T-helper 1 cell treated with Interleukin-12 subunit alpha and Interleukin-12 subunit beta and Interleukin-4 antibody, amounts not matched to agents 30 ng/mL and 1 ng/mL, for 36 hours (primary cell): ENCODE measurements at regions not wholly inside any gene's neighbourhood (a gene's known extent, or its start where the extent isn't known, plus 50 kb on each side); places are given as distances from the start of the nearest gene placed in this dataset.
"Not testable (repeated sequence)": the region's sequence is repeated elsewhere in the genome, so short reads cannot be mapped to it uniquely, and the experiment has no call there.

ENCODE experiments used
- intact Hi-C: fragments of 100-400 bp; cut with micrococcal nuclease; formaldehyde crosslinking; loops from one replicate; pipeline ENCODE4 v1.15.1; 2024

GRCh38 chr7:41579961-41580935 is 122.6 kb downstream of the INHBA start:
- intact Hi-C loops: no loop called here

- intact Hi-C loops: no loop called here
Observed at GRCh38 chr7:41578700-41579099, 124.2 kb downstream of the INHBA start.

DNA sequence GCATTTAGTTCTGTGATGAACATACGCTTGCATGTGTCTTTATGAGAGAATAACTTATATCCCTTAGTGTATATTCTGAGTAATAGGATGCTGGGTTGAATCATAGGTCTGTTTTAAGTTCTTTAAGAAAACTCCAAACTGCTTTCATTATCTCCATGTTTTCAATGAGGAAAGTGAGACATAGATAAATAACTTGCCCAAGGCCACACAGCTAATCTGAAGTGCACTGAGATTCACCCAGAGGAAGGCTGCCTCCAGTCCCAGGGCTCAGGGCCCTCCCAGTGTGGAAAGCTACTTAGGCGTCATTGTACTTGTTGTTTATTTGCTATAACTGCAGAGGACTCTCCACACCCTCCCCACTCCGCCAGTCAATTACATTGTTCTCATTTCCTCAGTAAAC is 126.7 kb downstream of the INHBA start:
- intact Hi-C loops: no loop called here

DNA sequence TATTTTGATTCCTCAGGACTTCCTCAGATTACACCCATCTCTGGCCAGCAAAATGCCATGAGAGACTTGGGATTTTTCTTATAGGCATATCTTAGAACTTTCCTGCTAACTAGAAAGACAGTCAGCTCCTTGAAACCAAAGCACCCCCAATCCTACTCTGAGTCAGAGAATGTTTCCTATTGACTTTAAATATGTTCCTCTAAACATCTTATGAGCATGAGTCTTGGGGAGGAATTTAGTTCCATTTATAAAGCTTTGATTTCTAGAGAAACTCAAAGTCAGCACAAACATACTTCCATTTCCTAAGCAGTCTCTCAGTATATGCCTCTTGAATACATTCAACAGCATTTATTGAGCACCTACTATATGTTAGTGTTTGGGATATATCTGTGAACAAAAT is 128.5 kb downstream of the INHBA start:
- intact Hi-C loops: no loop called here

GRCh38 chr7:41573862-41574261 is 129.0 kb downstream of the INHBA start:
- intact Hi-C loops: no loop called here

DNA sequence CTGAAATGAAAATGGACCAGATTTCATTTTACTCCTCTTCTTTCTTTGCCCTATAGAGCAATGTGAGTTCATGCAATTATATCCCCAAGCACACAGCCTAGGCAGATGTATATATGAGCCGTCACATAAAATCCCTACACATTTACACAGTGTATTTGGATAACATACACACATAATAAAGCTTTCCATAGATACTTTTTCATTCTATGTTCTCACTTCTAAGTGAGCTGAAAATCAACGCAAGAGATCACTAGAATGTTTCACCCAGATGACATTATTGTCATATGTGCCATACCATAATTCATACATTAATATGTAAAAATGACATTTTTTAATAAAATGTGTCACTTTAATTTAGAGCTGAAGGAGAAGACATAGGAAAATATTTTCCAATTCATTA is 129.4 kb downstream of the INHBA start:
- intact Hi-C loops: no loop called here

DNA sequence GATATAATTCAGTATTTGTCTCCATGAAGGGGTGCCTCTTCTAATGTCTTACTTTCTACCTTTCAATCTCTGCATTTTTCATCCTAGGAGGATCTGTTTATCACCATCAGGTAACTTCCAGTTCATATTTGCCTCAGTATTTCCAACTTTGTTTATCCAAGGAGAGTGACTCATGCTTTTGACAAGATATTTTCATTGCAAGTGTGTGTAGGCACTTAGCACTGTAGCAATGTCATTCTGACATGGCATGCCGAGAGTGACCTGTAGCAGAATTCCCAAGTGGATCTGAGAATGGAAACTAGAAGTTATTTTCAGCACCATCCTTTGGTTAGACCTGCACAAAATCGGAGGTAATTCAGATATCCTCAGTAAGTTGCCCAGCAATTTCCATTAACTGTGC is 129.9 kb downstream of the INHBA start:
- intact Hi-C loops: no loop called here

- intact Hi-C loops: no loop called here
Observed at GRCh38 chr7:41571573-41571972, 131.3 kb downstream of the INHBA start.

DNA sequence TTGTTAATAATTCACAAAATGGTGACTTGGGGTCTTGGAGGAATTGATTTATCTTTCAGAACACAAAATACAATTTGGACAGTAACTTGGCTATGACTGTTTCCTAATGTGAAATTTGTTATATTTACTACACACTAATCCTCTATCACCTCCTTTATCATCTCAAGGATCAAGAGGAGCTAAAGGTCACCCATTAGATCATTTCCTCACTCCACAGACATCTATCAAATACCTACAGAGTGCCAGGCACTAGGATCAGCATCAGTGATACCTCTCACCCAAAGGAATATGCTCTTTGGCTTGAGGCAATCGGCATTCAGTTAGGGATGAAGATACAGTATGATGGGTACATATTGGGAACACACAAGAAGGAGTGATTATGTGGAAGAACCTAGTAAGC is 132.1 kb downstream of the INHBA start:
- intact Hi-C loops: no loop called here

- intact Hi-C loops: no loop called here
Observed at GRCh38 chr7:41568135-41568534, 134.8 kb downstream of the INHBA start.

GRCh38 chr7:41567731-41568114 is 135.2 kb downstream of the INHBA start:
- intact Hi-C loops: no loop called here

GRCh38 chr7:41567031-41567730 is 135.7 kb downstream of the INHBA start:
- intact Hi-C loops: no loop called here

GRCh38 chr7:41566581-41566980 is 136.3 kb downstream of the INHBA start:
- intact Hi-C loops: no loop called here

DNA sequence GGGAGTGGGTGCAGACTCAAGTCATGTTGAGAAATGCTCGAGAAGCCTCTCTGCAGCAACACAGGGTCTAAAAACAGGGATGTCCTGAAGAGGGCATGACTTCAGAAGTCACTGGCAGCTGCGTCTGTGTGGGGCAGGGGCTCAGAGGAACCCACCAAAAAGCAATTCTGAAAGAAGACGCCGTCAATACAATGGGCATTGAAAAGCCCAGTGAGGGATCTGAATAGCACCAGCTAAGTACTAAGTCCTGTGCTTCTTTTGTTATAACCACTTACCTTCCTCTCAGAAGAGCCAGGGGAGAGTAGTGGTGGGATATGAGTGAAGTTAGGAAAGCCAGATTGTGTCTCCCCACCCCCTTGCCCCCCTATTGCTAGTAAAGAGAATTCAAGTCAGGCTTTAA is 137.2 kb downstream of the INHBA start:
- intact Hi-C loops: no loop called here

DNA sequence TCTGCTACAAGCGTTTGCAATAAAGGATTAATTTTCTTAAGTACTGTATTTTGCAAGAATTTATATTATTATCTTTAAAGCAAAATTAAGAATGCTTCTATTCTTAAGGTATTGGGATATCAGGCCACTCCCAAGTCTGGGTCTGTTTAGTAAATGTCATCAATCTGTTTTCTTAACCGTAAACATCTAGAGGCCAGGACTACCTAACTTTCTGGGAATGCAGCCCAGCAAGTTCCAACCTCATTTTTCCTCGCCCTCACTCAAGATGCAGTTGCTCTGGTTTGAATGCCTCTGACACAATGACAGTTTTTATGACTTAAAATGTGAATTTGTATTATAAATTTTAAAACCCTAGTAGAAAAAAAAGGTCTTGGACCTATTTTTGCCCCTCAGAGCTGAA is 143.5 kb downstream of the INHBA start:
- intact Hi-C loops: no loop called here

GRCh38 chr7:41554481-41554880 is 148.4 kb downstream of the INHBA start:
- intact Hi-C loops: no loop called here

DNA sequence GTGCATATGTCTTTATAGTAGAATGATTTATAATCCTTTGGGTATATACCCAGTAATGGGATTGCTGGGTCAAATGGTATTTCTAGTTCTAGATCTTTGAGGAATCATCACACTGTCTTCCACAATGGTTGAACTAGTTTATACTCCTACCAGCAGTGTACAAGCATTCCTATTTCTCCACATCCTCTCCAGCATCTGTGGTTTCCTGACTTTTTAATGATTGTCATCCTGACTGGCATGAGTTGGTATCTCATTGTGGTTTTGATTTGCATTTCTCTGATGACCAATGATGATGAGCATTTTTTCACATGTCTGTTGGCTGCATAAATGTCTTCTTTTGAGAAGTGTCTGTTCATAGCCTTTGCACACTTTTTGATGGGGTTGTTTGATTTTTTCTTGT is 152.8 kb downstream of the INHBA start:
- intact Hi-C loops: not testable (repeated sequence)

DNA sequence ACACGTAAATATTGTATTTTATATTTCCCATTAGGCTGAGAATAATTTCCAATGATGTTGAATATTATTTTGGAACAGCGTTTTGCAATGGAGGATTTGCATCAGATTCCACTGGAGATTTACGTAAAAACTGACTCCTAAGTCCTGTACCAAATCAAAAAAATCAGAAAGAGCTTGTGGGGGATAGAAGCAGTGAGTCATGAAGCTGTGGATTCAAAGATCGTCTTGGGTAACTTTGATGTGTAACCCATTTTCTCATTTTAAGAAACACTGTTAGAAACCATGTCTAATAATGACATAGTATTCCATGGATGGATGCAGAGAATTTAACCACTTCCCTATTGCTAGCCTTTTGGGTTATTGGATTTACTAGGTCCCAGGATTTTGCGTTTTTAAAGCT is 158.6 kb downstream of the INHBA start:
- intact Hi-C loops: no loop called here

DNA sequence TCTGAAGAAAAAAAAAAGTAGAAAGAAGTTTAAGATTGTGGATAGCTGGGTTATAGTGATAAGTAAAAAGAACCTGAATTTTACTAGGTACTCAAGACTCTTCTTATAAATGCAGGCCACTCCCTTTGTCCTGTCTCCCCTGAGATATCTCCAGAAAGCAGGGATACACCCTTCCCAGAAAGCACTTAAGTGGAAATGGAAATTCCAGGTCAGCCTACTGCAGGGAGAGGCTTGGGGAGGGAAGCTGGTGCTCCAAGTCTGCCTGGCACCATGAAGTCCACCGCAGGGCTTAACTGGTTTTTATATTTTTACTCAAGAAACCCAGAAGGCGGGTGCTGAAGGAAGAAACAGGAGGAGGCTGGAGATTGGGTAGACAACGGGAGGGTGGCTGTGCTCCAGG is 162.3 kb downstream of the INHBA start:
- intact Hi-C loops: no loop called here

DNA sequence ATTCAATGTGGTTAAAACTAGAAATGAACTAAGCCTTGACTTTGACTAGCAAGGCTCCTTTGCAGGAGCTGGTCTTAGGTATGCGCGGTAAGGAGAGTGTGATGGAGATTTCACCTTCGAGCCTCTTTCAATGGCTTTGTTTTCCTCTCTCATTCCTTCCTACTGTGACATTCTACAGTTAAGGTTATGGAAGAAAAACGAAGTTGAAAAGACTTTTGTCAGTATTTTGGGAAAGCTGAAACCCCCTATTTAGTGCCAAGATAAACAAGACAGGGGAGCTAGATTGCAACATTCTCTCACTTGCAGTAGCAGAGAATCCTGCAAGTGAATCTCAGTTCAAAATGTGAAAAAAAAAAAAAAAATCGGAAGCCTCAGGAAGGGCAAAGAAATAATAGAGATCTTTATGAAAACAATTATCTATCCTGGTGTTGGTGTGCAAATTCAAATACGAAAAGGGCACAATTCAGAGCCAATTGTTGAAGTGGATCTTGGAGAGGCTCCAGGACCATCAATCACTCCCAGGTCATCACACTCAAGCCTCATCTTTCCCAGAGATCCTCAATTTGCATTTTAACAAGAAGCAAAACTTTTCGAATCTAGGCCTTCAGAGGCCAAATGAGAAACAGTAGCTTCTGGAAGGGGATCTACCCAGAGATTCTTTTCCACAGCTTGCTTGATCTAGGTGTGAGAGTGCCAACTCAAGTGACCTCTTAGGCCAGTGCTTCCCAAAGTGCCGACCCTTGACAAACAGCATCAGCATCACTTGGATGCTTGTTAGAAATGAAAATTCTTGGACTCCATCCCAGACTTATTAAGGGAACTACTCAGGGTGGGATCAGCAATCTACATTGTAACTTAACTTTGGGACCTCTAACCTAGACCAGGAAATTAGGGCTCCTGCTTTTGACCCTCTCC is 163.8 kb downstream of the INHBA start:
- intact Hi-C loops: no loop called here

- intact Hi-C loops: no loop called here
Observed at GRCh38 chr7:41536873-41537665, 165.8 kb downstream of the INHBA start.
